ENCODE measurements at regions not wholly inside any gene's neighbourhood (a gene's known extent, or its start where the extent isn't known, plus 50 kb on each side); places are given as distances from the start of the nearest gene placed in this dataset.
"Not testable (repeated sequence)": the region's sequence is repeated elsewhere in the genome, so short reads cannot be mapped to it uniquely, and the experiment has no call there.

- no peak overlapping the region for H3K4me3 ChIP-seq
- H3K27ac ChIP-seq: no peak overlapping the region
- WGBS, 2 donors: 68 to 74% methylated on average over 8 of the region's 8 CpGs
Observed at GRCh38 chr6:134546962-134547645, 229.2 kb upstream of the SGK1 start.

GRCh38 chr6:134544737-134545136 is 226.8 kb upstream of the SGK1 start:
- no peak overlapping the region for H3K27ac ChIP-seq
- intact Hi-C loops (cut with DNase I): no loop called here
- H3K36me3 ChIP-seq: no peaks in the 10 kb centered on the region
- no peak for TF ChIP-seq CTCF (IDR thresholded peaks at IDR 0.05)
- no peak for TF ChIP-seq POLR2A (IDR thresholded peaks at IDR 0.05)
- no peaks in the 10 kb centered on the region for H3K4me1 ChIP-seq
- H3K27me3 ChIP-seq: no peaks in the 10 kb centered on the region
- H3K4me3 ChIP-seq: no peak overlapping the region
- WGBS, 2 donors: 65 to 89% methylated on average over 2 of the region's 2 CpGs
- no peak for DNase-seq
- no peaks in the 10 kb centered on the region for H3K9me3 ChIP-seq

More at GRCh38 chr6:134546962-134547645, 229.2 kb upstream of the SGK1 start:
- Histone ChIP-seq H3K9me3 (no peaks in the 10 kb centered on the region), H3K4me1 (peaks cover 0 to 12% (median 4%) of the 10 kb centered on the region in 3 donors), H3K36me3 (no peaks in the 10 kb centered on the region), H3K27me3 (no peaks in the 10 kb centered on the region)
- intact Hi-C loops (cut with DNase I): no loop called here
- TF ChIP-seq CTCF (IDR thresholded peaks at IDR 0.05) (no peak), POLR2A (IDR thresholded peaks at IDR 0.05) (no peak)
- DNase-seq: no peak

- Histone ChIP-seq H3K4me3 (no peak overlapping the region), H3K36me3 (no peaks in the 10 kb centered on the region), H3K27me3 (no peaks in the 10 kb centered on the region), H3K4me1 (no peaks in the 10 kb centered on the region), H3K9me3 (no peaks in the 10 kb centered on the region), H3K27ac (no peak overlapping the region)
- DNase-seq: no peak
- no peak for TF ChIP-seq POLR2A (IDR thresholded peaks at IDR 0.05)
- TF ChIP-seq CTCF (IDR thresholded peaks at IDR 0.05): no peak
- 80 to 95% methylated on average over 1 of the region's 1 CpG for WGBS, 2 donors
- intact Hi-C loops (cut with DNase I): no loop called here
Observed at GRCh38 chr6:134543128-134543527, 225.2 kb upstream of the SGK1 start.

GRCh38 chr6:134541001-134541400 is 223.1 kb upstream of the SGK1 start:
- Histone ChIP-seq H3K4me3 (no peak overlapping the region), H3K36me3 (no peaks in the 10 kb centered on the region), H3K27me3 (no peaks in the 10 kb centered on the region), H3K4me1 (peaks cover 0 to 5% (median 0%) of the 10 kb centered on the region in 3 donors), H3K9me3 (no peaks in the 10 kb centered on the region), H3K27ac (no peak overlapping the region)
- DNase-seq: no peak
- intact Hi-C loops (cut with DNase I): no loop called here
- 84 to 94% methylated on average over 4 of the region's 4 CpGs for WGBS, 2 donors
- TF ChIP-seq POLR2A (IDR thresholded peaks at IDR 0.05) (no peak), CTCF (IDR thresholded peaks at IDR 0.05) (no peak)

GRCh38 chr6:134539865-134540323 is 222.0 kb upstream of the SGK1 start:
- Histone ChIP-seq H3K36me3 (no peaks in the 10 kb centered on the region), H3K4me1 (peaks cover 0 to 5% (median 0%) of the 10 kb centered on the region in 3 donors), H3K4me3 (no peak overlapping the region), H3K9me3 (no peaks in the 10 kb centered on the region), H3K27ac (no peak overlapping the region), H3K27me3 (no peaks in the 10 kb centered on the region)
- intact Hi-C loops (cut with DNase I): no loop called here
- no peak for TF ChIP-seq POLR2A (IDR thresholded peaks at IDR 0.05)
- TF ChIP-seq CTCF (IDR thresholded peaks at IDR 0.05): no peak
- WGBS, 2 donors: 83% methylated on average over 6 of the region's 7 CpGs; no CpG with 5 or more reads in 1 of the 2 donors
- no peak for DNase-seq

GRCh38 chr6:134537765-134538164 is 219.9 kb upstream of the SGK1 start:
- H3K27me3 ChIP-seq; H3K36me3 ChIP-seq; H3K9me3 ChIP-seq; H3K4me1 ChIP-seq; H3K27ac ChIP-seq; intact Hi-C loops (cut with DNase I); H3K4me3 ChIP-seq; DNase-seq: not testable (repeated sequence)
- 94 to 96% methylated on average over 10 of the region's 10 CpGs for WGBS, 2 donors
